OCI-LY3 (cell line): ENCODE measurements at regions not wholly inside any gene's neighbourhood (a gene's known extent, or its start where the extent isn't known, plus 50 kb on each side); places are given as distances from the start of the nearest gene placed in this dataset.

ENCODE experiments used
- EZH2phosphoT487 ChIP-seq: fragments of 200-600 bp; shearing (Covaris generic); IDR thresholded peaks from 2 replicates; pipeline ENCODE4 v1.6.1; 2018; ENCODE audit warnings: antibody characterized with exemption, mixed run types, low read depth
- TF ChIP-seq, protein P1 (sequence below): fragments of 200-600, 300-600 bp; sonication (generic); IDR thresholded peaks from 2 replicates; pipeline ENCODE4 v1.5.1; 2014; ENCODE audit warnings: antibody characterized with exemption, low read length, low read depth

DNA sequence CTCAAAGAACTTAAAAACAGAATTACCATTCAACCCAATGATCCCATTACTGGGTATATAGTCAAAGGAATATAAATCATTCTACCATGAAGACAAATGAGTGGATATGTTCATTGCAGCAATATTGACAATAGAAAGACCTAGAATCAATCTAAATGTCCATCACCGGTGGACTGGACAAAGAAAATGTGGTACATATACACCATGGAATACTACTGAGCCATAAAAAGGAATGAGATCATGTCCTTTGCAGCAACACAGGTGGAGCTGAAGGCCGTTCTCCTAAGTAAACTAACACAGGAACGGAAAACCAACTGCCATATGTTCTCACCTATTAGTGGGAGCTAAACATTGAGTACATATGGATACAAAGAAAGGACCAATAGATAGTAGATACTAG lies 576.7 kb upstream of the CITED2 start:
- TF ChIP-seq, protein P1, sequence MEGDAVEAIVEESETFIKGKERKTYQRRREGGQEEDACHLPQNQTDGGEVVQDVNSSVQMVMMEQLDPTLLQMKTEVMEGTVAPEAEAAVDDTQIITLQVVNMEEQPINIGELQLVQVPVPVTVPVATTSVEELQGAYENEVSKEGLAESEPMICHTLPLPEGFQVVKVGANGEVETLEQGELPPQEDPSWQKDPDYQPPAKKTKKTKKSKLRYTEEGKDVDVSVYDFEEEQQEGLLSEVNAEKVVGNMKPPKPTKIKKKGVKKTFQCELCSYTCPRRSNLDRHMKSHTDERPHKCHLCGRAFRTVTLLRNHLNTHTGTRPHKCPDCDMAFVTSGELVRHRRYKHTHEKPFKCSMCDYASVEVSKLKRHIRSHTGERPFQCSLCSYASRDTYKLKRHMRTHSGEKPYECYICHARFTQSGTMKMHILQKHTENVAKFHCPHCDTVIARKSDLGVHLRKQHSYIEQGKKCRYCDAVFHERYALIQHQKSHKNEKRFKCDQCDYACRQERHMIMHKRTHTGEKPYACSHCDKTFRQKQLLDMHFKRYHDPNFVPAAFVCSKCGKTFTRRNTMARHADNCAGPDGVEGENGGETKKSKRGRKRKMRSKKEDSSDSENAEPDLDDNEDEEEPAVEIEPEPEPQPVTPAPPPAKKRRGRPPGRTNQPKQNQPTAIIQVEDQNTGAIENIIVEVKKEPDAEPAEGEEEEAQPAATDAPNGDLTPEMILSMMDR = no peak
- no peak for TF ChIP-seq EZH2phosphoT487
